Endothelial cell of umbilical vein (primary cell): ENCODE measurements at regions not wholly inside any gene's neighbourhood (a gene's known extent, or its start where the extent isn't known, plus 50 kb on each side); places are given as distances from the start of the nearest gene placed in this dataset.

Experiments used
- BruUV-seq: library from RNA; stranded (reverse); fragments of 400-500 nt; replicated peaks from 2 replicates; lab custom pipeline; 2021; lab: Mats Ljungman, UMichigan
- CTCF ChIA-PET: fragments of 300-600, 350-600 bp; sonication (Branson Sonifier 250); formaldehyde crosslinking; loops from one replicate; lab custom pipeline; 2021; ENCODE audit warnings: antibody characterized with exemption, inconsistent platforms; lab: Charles Lee
- POLR2A ChIA-PET: fragments of 300-600, 350-600 bp; sonication (Branson Sonifier 250); formaldehyde crosslinking; loops from one replicate; lab custom pipeline; 2021; ENCODE audit warnings: antibody characterized with exemption, inconsistent platforms; lab: Charles Lee
- DNase-seq: peaks from one replicate; pipeline ENCODE4 v3.0.0-alpha.2; 2011; ENCODE audit warnings: low read depth, low spot score
- FAIRE-seq: peaks from 2 replicates; lab custom pipeline; 2011; peaks lifted over from hg19 to GRCh38; lab: Jason Lieb, UNC
- H2AFZ ChIP-seq: 2 replicates; pipeline ENCODE4 v1.6.0; 2012; ENCODE audit warnings: low read depth, low read length, control low read depth, inconsistent platforms
- H3K27ac ChIP-seq: 2 replicates; pipeline ENCODE4 v1.5.1; 2011; ENCODE audit warnings: low read depth, mild to moderate bottlenecking, control low read depth, low read length, moderate library complexity; ENCODE audit not compliant: insufficient read depth
- H3K27me3 ChIP-seq, 2 experiments: 2 replicates each; pipeline versions ENCODE4 v1.6.0 to v1.6.1; 2011; ENCODE audit warnings: low read length in 2 of 2, mixed read lengths in 1 of 2; ENCODE audit not compliant: control insufficient read depth in 2 of 2, insufficient read depth in 2 of 2
- H3K36me3 ChIP-seq, 2 experiments: 2 replicates in 1 of 2; 3 replicates in 1 of 2; pipeline ENCODE4 v1.5.1; 2011; ENCODE audit warnings: low read length in 2 of 2, mild to moderate bottlenecking in 1 of 2, moderate library complexity in 1 of 2; ENCODE audit not compliant: control insufficient read depth in 2 of 2, insufficient read depth in 2 of 2; ENCODE audit errors: extremely low read depth in 1 of 2
- H3K4me1 ChIP-seq: 3 replicates; pipeline ENCODE4 v1.5.1; 2011; ENCODE audit warnings: mild to moderate bottlenecking, low read length; ENCODE audit not compliant: control insufficient read depth, insufficient read depth; ENCODE audit errors: extremely low read depth
- H3K4me2 ChIP-seq: 2 replicates; pipeline ENCODE4 v1.6.1; 2011; ENCODE audit warnings: low read length, control low read depth, mixed read lengths; ENCODE audit not compliant: insufficient read depth
- H3K4me3 ChIP-seq, 3 experiments: fragments of 200-600 bp in 1 of 3; sonication (generic), shearing (Covaris generic) in 1 of 3; replicated peaks in 1 of 3; 2 replicates each; pipeline ENCODE4 v1.5.1; 2011 to 2016; ENCODE audit warnings: control low read depth in 3 of 3, low read length in 3 of 3, mild to moderate bottlenecking in 2 of 3, inconsistent platforms in 1 of 3, low read depth in 1 of 3, moderate library complexity in 1 of 3; ENCODE audit not compliant: insufficient read depth in 1 of 3
- H3K79me2 ChIP-seq: 2 replicates; pipeline ENCODE4 v1.6.0; 2012; ENCODE audit warnings: low read length, inconsistent platforms; ENCODE audit not compliant: control insufficient read depth, insufficient read depth
- H3K9ac ChIP-seq: replicated peaks from 2 replicates; pipeline ENCODE3; 2011; ENCODE audit warnings: low read length, control low read depth; ENCODE audit not compliant: insufficient read depth; ENCODE audit errors: extremely low read depth
- H3K9me1 ChIP-seq: replicated peaks from 3 replicates; pipeline ENCODE4 v1.6.0; 2011; ENCODE audit warnings: mild to moderate bottlenecking, low read length; ENCODE audit not compliant: control insufficient read depth, insufficient read depth; ENCODE audit errors: extremely low read depth
- H3K9me3 ChIP-seq: replicated peaks from 2 replicates; pipeline ENCODE4 v1.5.1; 2012; ENCODE audit warnings: low read length, inconsistent platforms; ENCODE audit not compliant: control insufficient read depth, insufficient read depth
- H4K20me1 ChIP-seq: replicated peaks from 2 replicates; pipeline ENCODE3; 2011; ENCODE audit warnings: mild to moderate bottlenecking, low read length; ENCODE audit not compliant: control insufficient read depth, insufficient read depth; ENCODE audit errors: extremely low read depth
- CTCF ChIP-seq, 2 donors: IDR thresholded peaks; 1 replicate in 1 of 2; 2 replicates in 1 of 2; pipeline ENCODE4 v1.5.1; 2011; ENCODE audit warnings: low read length in 2 of 2, mild to moderate bottlenecking in 2 of 2, moderate library complexity in 2 of 2, control low read depth in 1 of 2, inconsistent platforms in 1 of 2, low read depth in 1 of 2; ENCODE audit not compliant: insufficient read depth in 1 of 2; ENCODE audit errors: extremely low read depth in 1 of 2
- EZH2 ChIP-seq: IDR thresholded peaks from 2 replicates; pipeline ENCODE4 v1.6.1; 2012; ENCODE audit warnings: borderline replicate concordance, low read depth, mild to moderate bottlenecking, moderate library complexity, low read length, inconsistent platforms; ENCODE audit not compliant: severe bottlenecking
- FOS ChIP-seq: IDR thresholded peaks from 2 replicates; pipeline ENCODE4 v1.6.1; 2011; ENCODE audit warnings: mild to moderate bottlenecking, low read length, moderate library complexity, borderline replicate concordance; ENCODE audit not compliant: insufficient read depth
- GATA2 ChIP-seq: IDR thresholded peaks from 2 replicates; pipeline ENCODE4 v1.7.0; 2011; ENCODE audit warnings: low read depth, mild to moderate bottlenecking, moderate library complexity, mixed read lengths, low read length; ENCODE audit not compliant: insufficient read length, insufficient read depth
- JUN ChIP-seq: IDR thresholded peaks from 2 replicates; pipeline ENCODE4 v1.6.1; 2011; ENCODE audit warnings: borderline replicate concordance, low read depth; ENCODE audit not compliant: insufficient read length, insufficient read depth
- MAX ChIP-seq: IDR thresholded peaks from 2 replicates; pipeline ENCODE4 v1.6.1; 2011; ENCODE audit not compliant: insufficient read depth, insufficient read length
- MYC ChIP-seq: IDR thresholded peaks from one replicate; pipeline ENCODE4 v1.6.1; 2011; ENCODE audit warnings: mild to moderate bottlenecking, low read depth, low read length
- POLR2A ChIP-seq: IDR thresholded peaks from 2 replicates; pipeline ENCODE4 v1.6.1; 2012; ENCODE audit warnings: low read depth, mild to moderate bottlenecking, control low read depth, low read length
- POLR2AphosphoS5 ChIP-seq: IDR thresholded peaks from 2 replicates; pipeline ENCODE4 v1.6.1; 2012; ENCODE audit warnings: low read depth, mild to moderate bottlenecking, control low read depth, low read length, moderate library complexity; ENCODE audit not compliant: insufficient read depth
- dilution Hi-C: fragments of 300-500 bp; cut with MboI; formaldehyde crosslinking; loops from one replicate; pipeline ENCODE4 v1.15.0; 2019; ENCODE audit warnings: low sequenced_read_pairs; ENCODE audit not compliant: extremely low pct_ligation_motif_present
- intact Hi-C: fragments of 100-400 bp; cut with micrococcal nuclease; formaldehyde crosslinking; loops from one replicate; pipeline ENCODE4 v1.10.0; 2022

- CTCF ChIA-PET: interaction anchor here (0.6 to 2.5 kb wide), 17 partner anchors 9 to 125 kb away, joined by 3 to 35 read pairs (median 6); partner anchors contain the start of gene DAB2
- FAIRE-seq (no peak), DNase-seq (peak; percentile 83)
- Histone ChIP-seq H3K27me3 (no peaks in the 10 kb centered on the region), H4K20me1 (no peaks in the 10 kb centered on the region), H3K36me3 (no peaks in the 10 kb centered on the region), H3K79me2 (no peaks in the 10 kb centered on the region), H3K27ac (peak overlapping the region; percentile 64), H3K9me1 (no peaks in the 10 kb centered on the region), H3K4me3 (no peak overlapping the region), H3K9ac (peak overlapping the region; percentile 73), H3K4me1 (peaks cover 26% of the 10 kb centered on the region), H2AFZ (peak overlapping the region; percentile 40), H3K9me3 (no peaks in the 10 kb centered on the region), H3K4me2 (peak overlapping the region; percentile 45)
- no TSS peak for BruUV-seq
- dilution Hi-C loops: no loop called here
- TF ChIP-seq MYC (no peak), GATA2 (no peak), MAX (no peak), POLR2AphosphoS5 (peak; percentile 39), JUN (no peak), EZH2 (no peak), POLR2A (no peak), CTCF (IDR thresholded peaks at IDR 0.05; ENCODE audit: extremely low read depth in 1 of 2, insufficient read depth in 1 of 2, low read depth in 1 of 2, low read length in 2 of 2) (no peak), FOS (peak; percentile 77)
- intact Hi-C loops: loop anchor here (2.0 kb wide), 2 partner anchors 25 to 45 kb away; no protein-coding TSS in a partner anchor
- POLR2A ChIA-PET: interaction anchor here (0.9 to 1.8 kb wide), 3 partner anchors 25 to 106 kb away, joined by 3 to 15 read pairs (median 5); partner anchors contain the start of gene DAB2
Observed at GRCh38 chr5:39501397-39501796, 76.6 kb upstream of the DAB2 start.
